Mesenchymal stem cell (in vitro differentiated cells and primary cell): ENCODE measurements at regions not wholly inside any gene's neighbourhood (a gene's known extent, or its start where the extent isn't known, plus 50 kb on each side); places are given as distances from the start of the nearest gene placed in this dataset.

ENCODE experiments used
- DNase-seq: peaks from one replicate; pipeline ENCODE4 v3.0.0-alpha.2; 2013
- H2AFZ ChIP-seq: one replicate; pipeline ENCODE4 v1.6.1; 2013; ENCODE audit warnings: low read depth, mild to moderate bottlenecking, control low read depth, inconsistent platforms, low read length, moderate library complexity
- H2AK5ac ChIP-seq: 2 replicates; pipeline ENCODE4 v1.6.1; 2013; ENCODE audit warnings: low read length, moderate library complexity, mild to moderate bottlenecking, inconsistent platforms; ENCODE audit not compliant: severe bottlenecking
- H2BK120ac ChIP-seq: one replicate; pipeline ENCODE4 v1.6.1; 2013; ENCODE audit warnings: low read depth, mild to moderate bottlenecking, inconsistent platforms, low read length, moderate library complexity
- H2BK12ac ChIP-seq, 2 experiments: one replicate each; pipeline ENCODE4 v1.6.1; 2013; ENCODE audit warnings: inconsistent platforms in 2 of 2, low read length in 2 of 2, mild to moderate bottlenecking in 2 of 2, moderate library complexity in 2 of 2, control low read depth in 1 of 2
- H2BK15ac ChIP-seq: one replicate; pipeline ENCODE4 v1.6.1; 2013; ENCODE audit warnings: mild to moderate bottlenecking, low read depth, inconsistent platforms; ENCODE audit not compliant: poor library complexity, severe bottlenecking
- H2BK5ac ChIP-seq: 2 replicates; pipeline ENCODE4 v1.6.1; 2013; ENCODE audit warnings: low read depth, mild to moderate bottlenecking, low read length, control low read depth, inconsistent platforms; ENCODE audit not compliant: poor library complexity, severe bottlenecking
- H3K14ac ChIP-seq, 2 experiments: one replicate each; pipeline ENCODE4 v1.6.1; 2013; ENCODE audit warnings: inconsistent platforms in 2 of 2, low read length in 2 of 2, control low read depth in 1 of 2, mild to moderate bottlenecking in 1 of 2, moderate library complexity in 1 of 2
- H3K18ac ChIP-seq, 2 experiments: one replicate each; pipeline ENCODE4 v1.6.1; 2013; ENCODE audit warnings: inconsistent platforms in 2 of 2, low read length in 2 of 2, control low read depth in 1 of 2, low read depth in 1 of 2, mild to moderate bottlenecking in 1 of 2
- H3K23ac ChIP-seq, 2 experiments: one replicate each; pipeline ENCODE4 v1.6.1; 2013; ENCODE audit warnings: inconsistent platforms in 2 of 2, low read length in 2 of 2, mild to moderate bottlenecking in 2 of 2, moderate library complexity in 2 of 2, control low read depth in 1 of 2
- H3K27ac ChIP-seq: 2 replicates; pipeline ENCODE4 v1.5.1; 2013; ENCODE audit warnings: mild to moderate bottlenecking, moderate library complexity, low read length, control low read depth, inconsistent platforms; ENCODE audit not compliant: poor library complexity, severe bottlenecking
- H3K27me3 ChIP-seq, 2 experiments: 2 replicates each; pipeline versions ENCODE4 v1.6.1 to v1.7.0; 2013; ENCODE audit warnings: low read length in 2 of 2, mild to moderate bottlenecking in 2 of 2, moderate library complexity in 2 of 2, control low read depth in 1 of 2, inconsistent platforms in 1 of 2; ENCODE audit not compliant: control insufficient read depth in 1 of 2, insufficient read depth in 1 of 2
- H3K36me3 ChIP-seq, 2 experiments: 2 replicates each; pipeline versions ENCODE4 v1.6.1 to v1.7.0; 2013; ENCODE audit warnings: low read length in 2 of 2, control low read depth in 1 of 2, inconsistent platforms in 1 of 2, low read depth in 1 of 2, mild to moderate bottlenecking in 1 of 2; ENCODE audit not compliant: insufficient read depth in 2 of 2, control insufficient read depth in 1 of 2
- H3K4ac ChIP-seq, 2 experiments: one replicate each; pipeline ENCODE4 v1.6.1; 2013; ENCODE audit warnings: inconsistent platforms in 2 of 2, low read length in 2 of 2, mild to moderate bottlenecking in 2 of 2, moderate library complexity in 2 of 2, control low read depth in 1 of 2, low read depth in 1 of 2
- H3K4me1 ChIP-seq: 2 replicates; pipeline ENCODE4 v1.6.1; 2013; ENCODE audit warnings: low read depth, low read length, control low read depth; ENCODE audit not compliant: control insufficient read depth, insufficient read depth
- H3K4me2 ChIP-seq: 2 replicates; pipeline ENCODE4 v1.6.1; 2013; ENCODE audit warnings: low read length, mild to moderate bottlenecking, inconsistent platforms; ENCODE audit not compliant: poor library complexity, severe bottlenecking
- H3K4me3 ChIP-seq, 2 experiments: 2 replicates each; pipeline versions ENCODE4 v1.5.1 to v1.7.0; 2013; ENCODE audit warnings: low read length in 2 of 2, mild to moderate bottlenecking in 2 of 2, control low read depth in 1 of 2, low read depth in 1 of 2; ENCODE audit not compliant: insufficient read depth in 1 of 2
- H3K79me1 ChIP-seq: replicated peaks from 2 replicates; pipeline ENCODE4 v1.6.1; 2013; ENCODE audit warnings: mild to moderate bottlenecking, control low read depth, low read length, inconsistent platforms; ENCODE audit not compliant: poor library complexity, severe bottlenecking
- H3K9ac ChIP-seq: 2 replicates; pipeline ENCODE4 v1.7.0; 2013; ENCODE audit warnings: mild to moderate bottlenecking, low read length, moderate library complexity
- H3K9me3 ChIP-seq: 2 replicates; pipeline ENCODE4 v1.7.0; 2013; ENCODE audit warnings: mild to moderate bottlenecking, low read length; ENCODE audit not compliant: control insufficient read depth
- H4K8ac ChIP-seq: one replicate; pipeline ENCODE4 v1.6.1; 2013; ENCODE audit warnings: inconsistent platforms, mild to moderate bottlenecking, low read length, moderate library complexity
- H4K91ac ChIP-seq: one replicate; pipeline ENCODE4 v1.6.1; 2013; ENCODE audit warnings: mild to moderate bottlenecking, low read length, inconsistent platforms
- WGBS: methylation state at CpG from one replicate; pipeline ENCODE4 v1.1.7; 2013; ENCODE audit warnings: mixed read lengths; 5-methylcytosine and 5-hydroxymethylcytosine counted together

DNA sequence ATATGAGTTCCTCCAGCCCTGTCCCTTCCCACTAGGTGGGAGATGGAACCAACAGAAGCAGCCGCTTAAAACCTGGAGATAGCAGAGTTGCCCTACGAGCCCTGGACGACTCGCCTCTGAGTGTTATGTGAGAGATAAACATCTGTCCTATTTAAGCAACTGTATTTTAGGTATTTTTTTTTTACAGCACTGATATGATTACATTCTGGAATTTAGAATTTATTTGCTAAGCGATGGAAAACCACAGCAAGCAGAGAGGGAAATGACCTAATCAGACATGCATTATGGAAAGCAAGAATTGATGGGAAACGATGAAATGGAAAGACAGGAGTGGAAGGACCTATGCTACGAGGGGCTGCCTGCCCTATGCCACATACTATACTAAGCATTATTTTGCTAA lies 379.0 kb upstream of the IL12A start:
- H3K4me1 ChIP-seq: no peaks in the 10 kb centered on the region
- DNase-seq: no peak
- no peak overlapping the region for H3K9ac ChIP-seq
- no peak overlapping the region for H3K18ac ChIP-seq
- 81% methylated on average over 2 of the region's 7 CpGs for WGBS
- no peak overlapping the region for H4K8ac ChIP-seq
- H2BK15ac ChIP-seq: no peak overlapping the region
- H3K9me3 ChIP-seq: no peaks in the 10 kb centered on the region
- H3K14ac ChIP-seq: no peak overlapping the region
- H2BK5ac ChIP-seq: no peak overlapping the region
- no peaks in the 10 kb centered on the region for H3K27me3 ChIP-seq
- H2AK5ac ChIP-seq: no peak overlapping the region
- no peak overlapping the region for H3K4me3 ChIP-seq
- no peak overlapping the region for H3K4ac ChIP-seq
- no peak overlapping the region for H2BK120ac ChIP-seq
- H3K36me3 ChIP-seq: no peaks in the 10 kb centered on the region
- no peak overlapping the region for H3K4me2 ChIP-seq
- H2BK12ac ChIP-seq: no peak overlapping the region
- no peak overlapping the region for H3K23ac ChIP-seq
- H3K27ac ChIP-seq: no peak overlapping the region
- H4K91ac ChIP-seq: no peak overlapping the region
- H3K79me1 ChIP-seq: no peaks in the 10 kb centered on the region
- no peak overlapping the region for H2AFZ ChIP-seq

DNA sequence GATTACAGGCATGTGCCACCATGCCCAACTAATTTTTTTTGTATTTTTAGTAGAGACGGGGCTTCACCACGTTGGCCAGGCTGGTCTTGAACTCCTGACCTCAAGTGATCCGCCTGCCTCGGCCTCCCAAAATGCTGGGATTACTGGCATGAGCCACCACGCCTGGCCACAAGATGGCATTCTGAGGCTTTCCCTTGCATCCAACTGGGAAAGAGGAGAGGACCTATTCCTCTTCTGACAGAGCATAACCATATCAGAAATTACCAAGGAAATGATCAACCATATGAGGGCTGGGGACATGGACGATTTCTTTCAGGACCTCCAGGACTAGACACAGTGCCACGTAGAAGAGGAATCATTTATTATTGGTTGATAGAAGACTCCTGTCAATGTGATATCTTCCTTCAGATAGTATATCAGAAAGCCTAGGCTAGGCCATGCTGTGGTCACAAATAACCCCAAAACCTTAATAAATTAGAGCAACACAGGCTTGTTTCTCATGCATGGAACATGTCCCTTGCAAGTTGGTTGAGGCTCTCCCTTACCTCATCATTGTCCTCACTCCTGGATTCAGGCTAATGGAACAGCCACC lies 372.3 kb upstream of the IL12A start:
- peak; percentile 63 for DNase-seq
- 55% methylated on average over 7 of the region's 7 CpGs for WGBS

DNA sequence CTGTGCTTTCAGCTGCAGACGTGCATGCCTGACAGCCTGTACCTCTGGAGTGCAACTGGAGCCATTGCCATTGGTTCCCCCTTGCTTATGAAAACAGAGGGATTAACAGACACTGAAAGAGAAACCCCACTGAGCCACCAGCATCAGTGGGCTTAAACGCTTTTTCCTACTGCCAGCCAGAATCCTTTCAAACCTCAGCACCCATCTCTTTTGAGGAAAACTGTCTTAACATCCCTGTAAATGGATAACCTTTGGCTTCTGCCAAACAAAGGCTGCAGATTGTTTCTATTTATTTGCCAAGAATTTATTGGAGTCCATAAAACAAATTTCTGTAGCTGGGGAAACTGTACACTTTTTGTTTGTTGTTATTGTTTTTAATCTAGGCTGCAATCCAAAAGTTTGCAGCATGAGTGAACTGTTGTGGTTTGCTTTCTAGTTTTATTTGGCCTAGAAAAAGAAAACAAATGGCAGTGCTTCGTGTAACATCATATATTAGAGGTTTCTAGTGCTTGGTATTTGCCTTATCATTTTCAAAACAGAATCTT lies 369.2 kb upstream of the IL12A start:
- no peak overlapping the region for H2BK12ac ChIP-seq
- H3K36me3 ChIP-seq: no peaks in the 10 kb centered on the region
- no peak overlapping the region for H2AFZ ChIP-seq
- H4K91ac ChIP-seq: no peak overlapping the region
- no peak overlapping the region for H4K8ac ChIP-seq
- H2AK5ac ChIP-seq: no peak overlapping the region
- H3K79me1 ChIP-seq: no peaks in the 10 kb centered on the region
- peak; percentile 70 for DNase-seq
- H3K4me1 ChIP-seq: peaks cover 11% of the 10 kb centered on the region
- no peak overlapping the region for H2BK120ac ChIP-seq
- no peak overlapping the region for H3K18ac ChIP-seq
- H3K9ac ChIP-seq: no peak overlapping the region
- no peaks in the 10 kb centered on the region for H3K27me3 ChIP-seq
- H3K4me3 ChIP-seq: no peak overlapping the region
- no peak overlapping the region for H3K4me2 ChIP-seq
- no peak overlapping the region for H3K14ac ChIP-seq
- H3K23ac ChIP-seq: peak overlapping the region in 1 of 2 experiments; percentile 72
- H3K27ac ChIP-seq: peak overlapping the region; percentile 28
- H2BK15ac ChIP-seq: no peak overlapping the region
- WGBS: 26% methylated on average over 2 of the region's 3 CpGs
- H3K9me3 ChIP-seq: no peaks in the 10 kb centered on the region
- H3K4ac ChIP-seq: no peak overlapping the region
- H2BK5ac ChIP-seq: no peak overlapping the region

More for the DNA sequence above, 372.3 kb upstream of the IL12A start:
- Histone ChIP-seq H3K9me3 (no peaks in the 10 kb centered on the region), H3K4ac (no peak overlapping the region), H3K4me3 (no peak overlapping the region), H4K91ac (no peak overlapping the region), H3K14ac (no peak overlapping the region), H3K4me2 (no peak overlapping the region), H3K36me3 (no peaks in the 10 kb centered on the region), H2BK12ac (no peak overlapping the region), H3K9ac (no peak overlapping the region), H3K4me1 (peaks cover 9% of the 10 kb centered on the region), H3K27me3 (no peaks in the 10 kb centered on the region), H2AK5ac (no peak overlapping the region), H3K23ac (no peak overlapping the region), H3K27ac (no peak overlapping the region), H3K79me1 (no peaks in the 10 kb centered on the region), H2BK5ac (no peak overlapping the region), H2AFZ (no peak overlapping the region), H3K18ac (no peak overlapping the region), H2BK120ac (no peak overlapping the region), H2BK15ac (no peak overlapping the region), H4K8ac (no peak overlapping the region)

DNA sequence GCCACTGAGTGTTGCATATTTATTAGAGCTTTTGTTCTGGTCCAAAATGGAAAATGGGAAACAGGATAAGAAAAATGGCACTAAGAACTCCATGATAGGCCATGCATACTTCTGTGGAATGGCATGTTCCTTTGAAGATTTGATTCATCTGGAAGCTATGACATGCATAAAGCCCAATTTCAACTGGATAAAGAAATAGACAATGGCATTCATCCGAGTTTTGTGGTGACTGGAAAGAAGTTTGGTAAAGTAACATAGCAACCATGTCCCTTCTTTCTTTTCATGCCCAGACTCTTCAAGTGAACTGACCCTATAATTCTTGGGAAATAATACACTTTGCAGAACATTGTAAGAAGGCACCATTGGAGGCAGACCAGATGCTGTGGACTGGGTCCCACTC lies 368.4 kb upstream of the IL12A start:
- Histone ChIP-seq H4K91ac (no peak overlapping the region), H2BK15ac (no peak overlapping the region), H3K79me1 (no peaks in the 10 kb centered on the region), H3K27ac (peak overlapping the region; percentile 21), H4K8ac (no peak overlapping the region), H3K14ac (no peak overlapping the region), H2BK5ac (no peak overlapping the region), H2AFZ (no peak overlapping the region), H3K9me3 (no peaks in the 10 kb centered on the region), H3K9ac (no peak overlapping the region), H3K4me3 (no peak overlapping the region), H3K23ac (no peak overlapping the region), H2BK120ac (no peak overlapping the region), H3K27me3 (no peaks in the 10 kb centered on the region), H2AK5ac (no peak overlapping the region), H3K18ac (no peak overlapping the region), H3K36me3 (no peaks in the 10 kb centered on the region), H3K4me2 (no peak overlapping the region), H3K4me1 (peaks cover 11% of the 10 kb centered on the region), H3K4ac (no peak overlapping the region), H2BK12ac (peak overlapping the region in 1 of 2 experiments; percentile 82)
- 80% methylated on average over 1 of the region's 1 CpG for WGBS
- no peak for DNase-seq
